GM23338 (cell line): ENCODE measurements at regions not wholly inside any gene's neighbourhood (a gene's known extent, or its start where the extent isn't known, plus 50 kb on each side); places are given as distances from the start of the nearest gene placed in this dataset.
"Not testable (repeated sequence)": the region's sequence is repeated elsewhere in the genome, so short reads cannot be mapped to it uniquely, and the experiment has no call there.

Experiments
- ATAC-seq: fragments of 200-7000 bp; cut with Tn5 transposase; 3 replicates; pipeline ENCODE4 v1.9.1; 2020
- DNase-seq: peaks from one replicate; pipeline ENCODE4 v3.0.0-alpha.2; 2015; ENCODE audit warnings: low spot score
- H2AFZ ChIP-seq: fragments of 200-600 bp; sonication (generic); 2 replicates; pipeline ENCODE4 v1.8.0; 2016; ENCODE audit warnings: antibody characterized with exemption, mild to moderate bottlenecking, moderate library complexity
- H3F3A ChIP-seq: fragments of 200-600 bp; sonication (generic); replicated peaks from 2 replicates; pipeline ENCODE4 v1.8.0; 2017; ENCODE audit warnings: antibody characterized with exemption, mixed run types, low read depth
- H3K27ac ChIP-seq: fragments of 200-600 bp; sonication (generic); 2 replicates; pipeline ENCODE4 v1.6.1; 2016; ENCODE audit warnings: low read depth
- H3K27me3 ChIP-seq: fragments of 200-600 bp; sonication (generic); 2 replicates; pipeline ENCODE4 v1.8.0; 2016; ENCODE audit warnings: mild to moderate bottlenecking, mixed run types, moderate library complexity; ENCODE audit not compliant: insufficient read depth
- H3K36me3 ChIP-seq: fragments of 200-600 bp; sonication (generic); 2 replicates; pipeline ENCODE4 v1.8.0; 2016; ENCODE audit warnings: mild to moderate bottlenecking; ENCODE audit not compliant: insufficient read depth
- H3K4me1 ChIP-seq: fragments of 200-600 bp; sonication (generic); 2 replicates; pipeline ENCODE4 v1.8.0; 2016; ENCODE audit warnings: mild to moderate bottlenecking, moderate library complexity; ENCODE audit not compliant: insufficient read depth
- H3K4me2 ChIP-seq: fragments of 200-600 bp; sonication (generic); 2 replicates; pipeline ENCODE4 v1.7.1; 2017; ENCODE audit warnings: mixed run types
- H3K4me3 ChIP-seq: fragments of 200-600 bp; sonication (generic); 2 replicates; pipeline ENCODE4 v1.6.1; 2016; ENCODE audit warnings: mixed run types
- H3K79me2 ChIP-seq: fragments of 200-600 bp; sonication (generic); replicated peaks from 2 replicates; pipeline ENCODE4 v1.8.0; 2017; ENCODE audit warnings: mild to moderate bottlenecking; ENCODE audit not compliant: insufficient read depth
- H3K9me2 ChIP-seq: fragments of 200-600 bp; sonication (generic); 2 replicates; pipeline ENCODE4 v1.8.0; 2017; ENCODE audit not compliant: insufficient read depth
- H4K20me1 ChIP-seq: fragments of 200-600 bp; sonication (generic); replicated peaks from 2 replicates; pipeline ENCODE4 v1.8.0; 2017; ENCODE audit warnings: mild to moderate bottlenecking; ENCODE audit not compliant: insufficient read depth
- H3K27ac Mint-ChIP-seq: 2 replicates; pipeline ENCODE4 v1.8.0; 2020; ENCODE audit warnings: inconsistent platforms, mild to moderate bottlenecking, moderate library complexity, mixed read lengths
- H3K27me3 Mint-ChIP-seq: 3 replicates; pipeline ENCODE4 v1.8.0; 2022; ENCODE audit warnings: low read depth, mild to moderate bottlenecking, moderate library complexity, mixed read lengths, inconsistent platforms; ENCODE audit not compliant: insufficient read depth, poor library complexity
- H3K36me3 Mint-ChIP-seq: 3 replicates; pipeline ENCODE4 v1.8.0; 2021; ENCODE audit warnings: low read depth, mild to moderate bottlenecking, inconsistent platforms, moderate library complexity, mixed read lengths
- H3K4me1 Mint-ChIP-seq: 3 replicates; pipeline ENCODE4 v1.8.0; 2020; ENCODE audit warnings: mild to moderate bottlenecking, inconsistent platforms, mixed read lengths
- H3K4me3 Mint-ChIP-seq: 3 replicates; pipeline ENCODE4 v1.8.0; 2021; ENCODE audit warnings: moderate library complexity, mild to moderate bottlenecking, inconsistent platforms, mixed read lengths
- H3K9me3 Mint-ChIP-seq: 3 replicates; pipeline ENCODE4 v1.8.0; 2020; ENCODE audit warnings: moderate library complexity, mild to moderate bottlenecking, inconsistent platforms, mixed read lengths
- ETS1 ChIP-seq: IDR thresholded peaks from 2 replicates; pipeline ENCODE4 v1.6.1; 2016; ENCODE audit warnings: antibody characterized with exemption
- EZH2 ChIP-seq: fragments of 200-600 bp; sonication (generic); IDR thresholded peaks from one replicate; pipeline ENCODE4 v1.8.0; 2017; ENCODE audit warnings: antibody characterized with exemption, mild to moderate bottlenecking, low read depth; ENCODE audit not compliant: unreplicated experiment
- EZH2phosphoT487 ChIP-seq: fragments of 200-600 bp; sonication (generic); IDR thresholded peaks from one replicate; pipeline ENCODE4 v1.8.1; 2018; ENCODE audit warnings: antibody characterized with exemption; ENCODE audit not compliant: unreplicated experiment
- POLR2AphosphoS5 ChIP-seq: IDR thresholded peaks from 2 replicates; pipeline ENCODE4 v1.6.1; 2016; ENCODE audit warnings: antibody characterized with exemption, low read depth
- STAT1 ChIP-seq: IDR thresholded peaks from one replicate; pipeline ENCODE4 v1.6.1; 2016; ENCODE audit warnings: antibody characterized with exemption; ENCODE audit not compliant: unreplicated experiment
- ZNF114 ChIP-seq: fragments of 250-450 bp; sonication (Bioruptor Pico); IDR thresholded peaks from 2 replicates; pipeline ENCODE4 v1.5.0; 2020; ENCODE audit warnings: mild to moderate bottlenecking, moderate library complexity
- ZNF331 ChIP-seq: fragments of 250-450 bp; sonication (Bioruptor Pico); IDR thresholded peaks from 2 replicates; pipeline ENCODE4 v1.5.0; 2020; ENCODE audit warnings: low read depth, mild to moderate bottlenecking, moderate library complexity
- TF ChIP-seq, protein P1 (sequence below): fragments of 250-450 bp; sonication (Bioruptor Pico); IDR thresholded peaks from 2 replicates; pipeline ENCODE4 v1.5.0; 2020; ENCODE audit warnings: mild to moderate bottlenecking, moderate library complexity
- TF ChIP-seq, protein P2 (sequence below), 2 experiments: fragments of 200-600 bp in 1 of 2; sonication (generic) in 1 of 2; conservative IDR thresholded peaks; 2 replicates each; pipeline versions ENCODE4 v1.5.1 to v1.6.1; 2016 to 2017; ENCODE audit warnings: antibody characterized with exemption in 2 of 2, low read depth in 2 of 2, mild to moderate bottlenecking in 2 of 2, moderate library complexity in 1 of 2

DNA sequence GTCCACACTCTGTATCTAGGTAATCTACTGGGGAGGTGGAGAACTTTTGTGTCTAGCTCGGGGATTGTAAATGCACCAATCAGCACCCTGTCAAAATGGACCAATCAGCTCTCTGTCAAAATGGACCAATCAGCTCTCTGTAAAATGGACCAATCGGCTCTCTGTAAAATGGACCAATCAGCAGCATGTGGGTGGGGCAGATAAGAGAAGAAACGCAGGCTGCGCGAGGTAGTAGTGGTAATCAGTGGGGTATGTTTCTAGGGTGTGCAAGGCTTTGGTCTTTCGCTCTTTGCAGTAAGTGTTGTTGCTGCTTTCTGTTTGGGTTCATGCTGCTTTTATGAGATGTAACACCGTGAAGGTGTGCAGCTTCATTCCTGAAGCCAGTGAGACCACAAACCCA is 98.0 kb upstream of the IGF1R start:
- not testable (repeated sequence) for H4K20me1 ChIP-seq, H3K79me2 ChIP-seq, H3K4me3 Mint-ChIP-seq, ATAC-seq, H3K9me2 ChIP-seq, H3K4me3 ChIP-seq, H2AFZ ChIP-seq, H3K27ac Mint-ChIP-seq, H3K36me3 ChIP-seq, DNase-seq, H3K27ac ChIP-seq, H3K36me3 Mint-ChIP-seq, H3K4me2 ChIP-seq
- H3K4me1 Mint-ChIP-seq: peaks cover 48% of the 10 kb centered on the region
- H3K9me3 Mint-ChIP-seq: peaks cover 18% of the 10 kb centered on the region
- H3K27me3 Mint-ChIP-seq: peaks cover 32% of the 10 kb centered on the region
- Histone ChIP-seq H3K4me1 (peaks cover 35% of the 10 kb centered on the region), H3K27me3 (peaks cover 22% of the 10 kb centered on the region), H3F3A (peaks cover 25% of the 10 kb centered on the region)

- Mint-ChIP-seq H3K4me3 (no peak overlapping the region), H3K36me3 (peaks cover 12% of the 10 kb centered on the region), H3K27me3 (peaks cover 22% of the 10 kb centered on the region), H3K4me1 (peaks cover 54% of the 10 kb centered on the region), H3K9me3 (peaks cover 16% of the 10 kb centered on the region), H3K27ac (no peak overlapping the region)
- H3K27ac ChIP-seq: no peak overlapping the region
- H3K36me3 ChIP-seq: no peaks in the 10 kb centered on the region
- H3K4me3 ChIP-seq: no peak overlapping the region
- no peaks in the 10 kb centered on the region for H3K79me2 ChIP-seq
- H3F3A ChIP-seq: peaks cover 19% of the 10 kb centered on the region
- ATAC-seq (no peak), DNase-seq (no peak)
- H3K4me2 ChIP-seq: peak overlapping the region; percentile 9; the same call in 1 of the 2 replicates
- H3K4me1 ChIP-seq: peaks cover 42% of the 10 kb centered on the region
- no peaks in the 10 kb centered on the region for H4K20me1 ChIP-seq
- H3K27me3 ChIP-seq: peaks cover 10% of the 10 kb centered on the region
- peak overlapping the region; percentile 88 for H2AFZ ChIP-seq
- H3K9me2 ChIP-seq: no peaks in the 10 kb centered on the region; the same call in 1 of the 2 replicates
- no peak for TF ChIP-seq ETS1
- TF ChIP-seq EZH2: no peak
- no peak for TF ChIP-seq POLR2AphosphoS5
- TF ChIP-seq, protein P1, sequence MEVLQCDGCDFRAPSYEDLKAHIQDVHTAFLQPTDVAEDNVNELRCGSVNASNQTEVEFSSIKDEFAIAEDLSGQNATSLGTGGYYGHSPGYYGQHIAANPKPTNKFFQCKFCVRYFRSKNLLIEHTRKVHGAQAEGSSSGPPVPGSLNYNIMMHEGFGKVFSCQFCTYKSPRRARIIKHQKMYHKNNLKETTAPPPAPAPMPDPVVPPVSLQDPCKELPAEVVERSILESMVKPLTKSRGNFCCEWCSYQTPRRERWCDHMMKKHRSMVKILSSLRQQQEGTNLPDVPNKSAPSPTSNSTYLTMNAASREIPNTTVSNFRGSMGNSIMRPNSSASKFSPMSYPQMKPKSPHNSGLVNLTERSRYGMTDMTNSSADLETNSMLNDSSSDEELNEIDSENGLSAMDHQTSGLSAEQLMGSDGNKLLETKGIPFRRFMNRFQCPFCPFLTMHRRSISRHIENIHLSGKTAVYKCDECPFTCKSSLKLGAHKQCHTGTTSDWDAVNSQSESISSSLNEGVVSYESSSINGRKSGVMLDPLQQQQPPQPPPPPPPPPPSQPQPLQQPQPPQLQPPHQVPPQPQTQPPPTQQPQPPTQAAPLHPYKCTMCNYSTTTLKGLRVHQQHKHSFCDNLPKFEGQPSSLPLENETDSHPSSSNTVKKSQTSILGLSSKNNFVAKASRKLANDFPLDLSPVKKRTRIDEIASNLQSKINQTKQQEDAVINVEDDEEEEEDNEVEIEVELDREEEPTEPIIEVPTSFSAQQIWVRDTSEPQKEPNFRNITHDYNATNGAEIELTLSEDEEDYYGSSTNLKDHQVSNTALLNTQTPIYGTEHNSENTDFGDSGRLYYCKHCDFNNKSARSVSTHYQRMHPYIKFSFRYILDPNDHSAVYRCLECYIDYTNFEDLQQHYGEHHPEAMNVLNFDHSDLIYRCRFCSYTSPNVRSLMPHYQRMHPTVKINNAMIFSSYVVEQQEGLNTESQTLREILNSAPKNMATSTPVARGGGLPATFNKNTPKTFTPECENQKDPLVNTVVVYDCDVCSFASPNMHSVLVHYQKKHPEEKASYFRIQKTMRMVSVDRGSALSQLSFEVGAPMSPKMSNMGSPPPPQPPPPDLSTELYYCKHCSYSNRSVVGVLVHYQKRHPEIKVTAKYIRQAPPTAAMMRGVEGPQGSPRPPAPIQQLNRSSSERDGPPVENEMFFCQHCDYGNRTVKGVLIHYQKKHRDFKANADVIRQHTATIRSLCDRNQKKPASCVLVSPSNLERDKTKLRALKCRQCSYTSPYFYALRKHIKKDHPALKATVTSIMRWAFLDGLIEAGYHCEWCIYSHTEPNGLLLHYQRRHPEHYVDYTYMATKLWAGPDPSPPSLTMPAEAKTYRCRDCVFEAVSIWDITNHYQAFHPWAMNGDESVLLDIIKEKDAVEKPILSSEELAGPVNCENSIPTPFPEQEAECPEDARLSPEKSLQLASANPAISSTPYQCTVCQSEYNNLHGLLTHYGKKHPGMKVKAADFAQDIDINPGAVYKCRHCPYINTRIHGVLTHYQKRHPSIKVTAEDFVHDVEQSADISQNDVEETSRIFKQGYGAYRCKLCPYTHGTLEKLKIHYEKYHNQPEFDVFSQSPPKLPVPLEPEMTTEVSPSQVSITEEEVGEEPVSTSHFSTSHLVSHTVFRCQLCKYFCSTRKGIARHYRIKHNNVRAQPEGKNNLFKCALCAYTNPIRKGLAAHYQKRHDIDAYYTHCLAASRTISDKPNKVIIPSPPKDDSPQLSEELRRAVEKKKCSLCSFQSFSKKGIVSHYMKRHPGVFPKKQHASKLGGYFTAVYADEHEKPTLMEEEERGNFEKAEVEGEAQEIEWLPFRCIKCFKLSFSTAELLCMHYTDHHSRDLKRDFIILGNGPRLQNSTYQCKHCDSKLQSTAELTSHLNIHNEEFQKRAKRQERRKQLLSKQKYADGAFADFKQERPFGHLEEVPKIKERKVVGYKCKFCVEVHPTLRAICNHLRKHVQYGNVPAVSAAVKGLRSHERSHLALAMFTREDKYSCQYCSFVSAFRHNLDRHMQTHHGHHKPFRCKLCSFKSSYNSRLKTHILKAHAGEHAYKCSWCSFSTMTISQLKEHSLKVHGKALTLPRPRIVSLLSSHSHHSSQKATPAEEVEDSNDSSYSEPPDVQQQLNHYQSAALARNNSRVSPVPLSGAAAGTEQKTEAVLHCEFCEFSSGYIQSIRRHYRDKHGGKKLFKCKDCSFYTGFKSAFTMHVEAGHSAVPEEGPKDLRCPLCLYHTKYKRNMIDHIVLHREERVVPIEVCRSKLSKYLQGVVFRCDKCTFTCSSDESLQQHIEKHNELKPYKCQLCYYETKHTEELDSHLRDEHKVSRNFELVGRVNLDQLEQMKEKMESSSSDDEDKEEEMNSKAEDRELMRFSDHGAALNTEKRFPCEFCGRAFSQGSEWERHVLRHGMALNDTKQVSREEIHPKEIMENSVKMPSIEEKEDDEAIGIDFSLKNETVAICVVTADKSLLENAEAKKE (CRISPR knock-in tag): no peak
- no peak for TF ChIP-seq EZH2phosphoT487
- TF ChIP-seq STAT1: no peak
- no peak for TF ChIP-seq ZNF331 (CRISPR knock-in tag)
- no peak for TF ChIP-seq ZNF114 (CRISPR knock-in tag)
- TF ChIP-seq, protein P2, sequence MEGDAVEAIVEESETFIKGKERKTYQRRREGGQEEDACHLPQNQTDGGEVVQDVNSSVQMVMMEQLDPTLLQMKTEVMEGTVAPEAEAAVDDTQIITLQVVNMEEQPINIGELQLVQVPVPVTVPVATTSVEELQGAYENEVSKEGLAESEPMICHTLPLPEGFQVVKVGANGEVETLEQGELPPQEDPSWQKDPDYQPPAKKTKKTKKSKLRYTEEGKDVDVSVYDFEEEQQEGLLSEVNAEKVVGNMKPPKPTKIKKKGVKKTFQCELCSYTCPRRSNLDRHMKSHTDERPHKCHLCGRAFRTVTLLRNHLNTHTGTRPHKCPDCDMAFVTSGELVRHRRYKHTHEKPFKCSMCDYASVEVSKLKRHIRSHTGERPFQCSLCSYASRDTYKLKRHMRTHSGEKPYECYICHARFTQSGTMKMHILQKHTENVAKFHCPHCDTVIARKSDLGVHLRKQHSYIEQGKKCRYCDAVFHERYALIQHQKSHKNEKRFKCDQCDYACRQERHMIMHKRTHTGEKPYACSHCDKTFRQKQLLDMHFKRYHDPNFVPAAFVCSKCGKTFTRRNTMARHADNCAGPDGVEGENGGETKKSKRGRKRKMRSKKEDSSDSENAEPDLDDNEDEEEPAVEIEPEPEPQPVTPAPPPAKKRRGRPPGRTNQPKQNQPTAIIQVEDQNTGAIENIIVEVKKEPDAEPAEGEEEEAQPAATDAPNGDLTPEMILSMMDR (conservative IDR thresholded peaks at IDR 0.05; ENCODE audit: low read depth in 2 of 2): no peak
These were observed 96.3 kb upstream of the IGF1R start for GRCh38 chr15:98551936-98552562.
